ENCODE measurements at regions not wholly inside any gene's neighbourhood (a gene's known extent, or its start where the extent isn't known, plus 50 kb on each side); places are given as distances from the start of the nearest gene placed in this dataset.

- TF ChIP-seq CTCF (IDR thresholded peaks at IDR 0.05; ENCODE audit: poor library complexity) (no peak), EZH2phosphoT487 (IDR thresholded peaks at IDR 0.05; ENCODE audit: low read depth, severe bottlenecking, unreplicated experiment) (no peak)
These were observed 200.8 kb downstream of the MAT2B start for GRCh38 chr5:163706053-163706771.

Measured in hepatocyte (in vitro differentiated cells).